Neuron (in vitro differentiated cells): ENCODE measurements at regions not wholly inside any gene's neighbourhood (a gene's known extent, or its start where the extent isn't known, plus 50 kb on each side); places are given as distances from the start of the nearest gene placed in this dataset.

Experiments
- H2AFZ ChIP-seq: one replicate; pipeline ENCODE4 v1.6.1; 2013; ENCODE audit warnings: low read depth, mild to moderate bottlenecking, inconsistent platforms, low read length, moderate library complexity
- H3K27me3 ChIP-seq: one replicate; pipeline ENCODE4 v1.6.1; 2013; ENCODE audit warnings: low read length; ENCODE audit not compliant: insufficient read depth
- H3K36me3 ChIP-seq: one replicate; pipeline ENCODE4 v1.6.1; 2013; ENCODE audit warnings: low read length; ENCODE audit not compliant: insufficient read depth
- H3K4me1 ChIP-seq: one replicate; pipeline ENCODE4 v1.6.1; 2013; ENCODE audit warnings: low read length; ENCODE audit not compliant: insufficient read depth
- H3K4me3 ChIP-seq: 2 replicates; pipeline ENCODE4 v1.5.1; 2013; ENCODE audit warnings: mild to moderate bottlenecking, low read length, moderate library complexity
- H3K9me3 ChIP-seq: one replicate; pipeline ENCODE4 v1.6.1; 2013; ENCODE audit warnings: low read length

DNA sequence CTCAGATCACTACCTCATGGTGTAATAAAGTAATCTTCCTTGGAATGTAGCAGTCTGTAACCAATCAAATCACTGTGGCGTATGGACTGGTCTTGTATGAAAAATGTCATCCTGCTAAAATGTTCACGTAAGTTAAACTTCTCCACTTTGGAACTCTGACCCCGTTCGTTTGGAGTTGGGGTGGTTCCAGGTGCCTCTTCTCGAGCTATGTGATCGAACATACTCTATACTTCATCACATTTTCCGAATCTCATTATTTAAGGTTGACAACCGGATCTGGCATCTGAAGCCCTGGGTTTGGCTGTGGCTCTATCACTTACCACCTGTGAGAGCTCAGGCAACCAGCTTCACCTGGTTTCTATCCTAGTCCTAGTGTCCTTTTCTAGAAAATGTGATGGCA, 148.0 kb upstream of the MYCN start:
- H3K4me3 ChIP-seq = no peak overlapping the region
- no peaks in the 10 kb centered on the region for H3K9me3 ChIP-seq
- H2AFZ ChIP-seq = no peak overlapping the region
- H3K27me3 ChIP-seq = peaks cover 4% of the 10 kb centered on the region
- H3K4me1 ChIP-seq = no peaks in the 10 kb centered on the region
- no peaks in the 10 kb centered on the region for H3K36me3 ChIP-seq

DNA sequence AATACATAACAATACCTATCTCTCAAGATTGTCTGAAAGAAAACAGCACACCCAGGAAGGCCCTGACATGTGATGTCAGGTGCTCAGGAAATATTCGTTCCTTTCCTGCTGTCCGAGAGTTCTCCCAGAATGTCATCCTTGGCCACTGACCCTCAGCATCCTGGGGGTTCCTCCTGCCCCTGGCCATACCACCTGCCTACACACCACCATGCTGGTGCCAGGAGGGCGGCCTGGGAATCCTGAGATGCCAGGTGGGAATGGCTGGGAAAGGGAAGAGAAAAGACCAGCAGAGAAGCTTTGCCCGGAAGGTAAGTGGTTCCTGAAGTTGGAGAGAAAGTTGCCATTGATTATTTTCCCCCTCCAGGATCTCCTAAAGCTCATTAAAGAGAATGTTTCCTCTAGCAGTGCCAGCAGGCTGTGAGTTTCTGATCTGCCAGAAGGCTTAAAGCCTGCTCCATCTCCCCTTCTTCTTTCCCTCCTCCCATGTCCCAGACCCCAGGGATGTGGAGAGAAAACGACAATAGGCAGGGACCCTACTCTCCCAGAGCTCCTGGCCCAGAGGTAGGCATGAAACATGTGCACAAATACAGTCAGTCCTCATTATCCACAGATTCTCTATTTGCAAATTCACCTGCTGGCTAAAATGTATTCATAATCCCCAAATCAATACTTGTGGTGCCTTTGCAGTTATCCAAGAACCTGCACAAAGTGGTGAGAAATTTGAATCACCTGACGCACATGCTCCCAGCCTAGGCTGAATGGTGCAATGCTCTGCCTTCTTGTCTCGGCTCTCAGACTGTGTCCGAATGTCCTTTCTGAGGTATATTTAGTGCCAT, 147.1 kb upstream of the MYCN start:
- H3K4me1 ChIP-seq = no peaks in the 10 kb centered on the region
- H2AFZ ChIP-seq = no peak overlapping the region
- H3K4me3 ChIP-seq = no peak overlapping the region
- H3K36me3 ChIP-seq = no peaks in the 10 kb centered on the region
- peaks cover 4% of the 10 kb centered on the region for H3K27me3 ChIP-seq
- H3K9me3 ChIP-seq = no peaks in the 10 kb centered on the region

GRCh38 chr2:15793978-15794377, 146.4 kb upstream of the MYCN start:
- H3K4me1 ChIP-seq = no peaks in the 10 kb centered on the region
- H3K9me3 ChIP-seq = no peaks in the 10 kb centered on the region
- H3K4me3 ChIP-seq = no peak overlapping the region
- no peak overlapping the region for H2AFZ ChIP-seq
- H3K27me3 ChIP-seq = peaks cover 4% of the 10 kb centered on the region
- no peaks in the 10 kb centered on the region for H3K36me3 ChIP-seq

- H3K4me1 ChIP-seq = no peaks in the 10 kb centered on the region
- peaks cover 4% of the 10 kb centered on the region for H3K27me3 ChIP-seq
- no peaks in the 10 kb centered on the region for H3K36me3 ChIP-seq
- no peak overlapping the region for H2AFZ ChIP-seq
- no peak overlapping the region for H3K4me3 ChIP-seq
- no peaks in the 10 kb centered on the region for H3K9me3 ChIP-seq
These were observed 145.7 kb upstream of the MYCN start for GRCh38 chr2:15794608-15795134.

GRCh38 chr2:15795426-15795825, 144.9 kb upstream of the MYCN start:
- no peaks in the 10 kb centered on the region for H3K36me3 ChIP-seq
- H3K4me3 ChIP-seq = no peak overlapping the region
- H3K4me1 ChIP-seq = no peaks in the 10 kb centered on the region
- no peaks in the 10 kb centered on the region for H3K9me3 ChIP-seq
- no peak overlapping the region for H2AFZ ChIP-seq
- peaks cover 4% of the 10 kb centered on the region for H3K27me3 ChIP-seq

- Histone ChIP-seq H2AFZ (no peak overlapping the region), H3K27me3 (peaks cover 4% of the 10 kb centered on the region), H3K4me3 (no peak overlapping the region), H3K9me3 (no peaks in the 10 kb centered on the region), H3K4me1 (no peaks in the 10 kb centered on the region), H3K36me3 (no peaks in the 10 kb centered on the region)
These were observed 144.0 kb upstream of the MYCN start for GRCh38 chr2:15796167-15796942.

GRCh38 chr2:15797231-15797938, 143.0 kb upstream of the MYCN start:
- no peaks in the 10 kb centered on the region for H3K9me3 ChIP-seq
- no peaks in the 10 kb centered on the region for H3K4me1 ChIP-seq
- H3K4me3 ChIP-seq = no peak overlapping the region
- H2AFZ ChIP-seq = no peak overlapping the region
- H3K27me3 ChIP-seq = peaks cover 4% of the 10 kb centered on the region
- no peaks in the 10 kb centered on the region for H3K36me3 ChIP-seq

DNA sequence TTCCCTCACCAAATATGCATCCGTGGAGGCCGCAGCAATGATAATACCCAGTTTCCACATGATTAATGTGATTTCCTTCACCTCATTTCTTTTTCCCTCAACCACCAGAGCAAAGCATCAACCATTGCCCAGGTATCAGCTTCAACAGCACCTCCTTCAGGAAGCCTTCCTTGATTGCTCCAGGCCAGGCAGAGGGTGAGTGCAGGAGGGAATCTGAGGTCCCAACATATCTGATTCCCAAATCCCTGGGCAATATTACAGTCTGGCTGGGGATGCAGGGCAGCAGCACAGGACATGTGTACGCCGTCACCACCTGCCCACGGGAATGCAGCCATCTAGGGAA, 142.4 kb upstream of the MYCN start:
- H3K27me3 ChIP-seq = peaks cover 4% of the 10 kb centered on the region
- no peak overlapping the region for H2AFZ ChIP-seq
- no peaks in the 10 kb centered on the region for H3K9me3 ChIP-seq
- H3K36me3 ChIP-seq = no peaks in the 10 kb centered on the region
- no peaks in the 10 kb centered on the region for H3K4me1 ChIP-seq
- no peak overlapping the region for H3K4me3 ChIP-seq

GRCh38 chr2:15798701-15799431, 141.5 kb upstream of the MYCN start:
- Histone ChIP-seq H3K4me3 (no peak overlapping the region), H3K36me3 (no peaks in the 10 kb centered on the region), H3K9me3 (no peaks in the 10 kb centered on the region), H2AFZ (no peak overlapping the region), H3K4me1 (no peaks in the 10 kb centered on the region), H3K27me3 (peaks cover 4% of the 10 kb centered on the region)

DNA sequence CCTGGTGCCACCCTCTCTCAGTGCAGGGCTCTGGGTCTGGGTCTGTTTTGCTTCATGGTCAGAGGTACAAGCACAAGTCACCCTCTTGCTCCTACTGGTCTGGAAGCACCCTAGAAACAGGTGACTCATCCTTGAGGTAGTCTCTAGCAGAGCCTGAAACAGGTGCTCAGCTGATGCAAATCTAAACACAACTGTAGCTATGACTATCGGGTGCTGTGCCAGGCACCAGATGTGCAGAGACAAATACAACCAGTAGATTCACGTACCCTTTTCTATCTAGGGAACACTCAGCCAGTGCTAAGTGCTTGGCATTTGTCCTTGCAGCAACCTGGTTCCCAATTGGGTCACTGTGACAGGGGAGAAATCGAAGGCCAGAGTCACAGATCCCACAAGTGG, 140.9 kb upstream of the MYCN start:
- Histone ChIP-seq H3K9me3 (no peaks in the 10 kb centered on the region), H3K36me3 (no peaks in the 10 kb centered on the region), H3K4me3 (no peak overlapping the region), H3K27me3 (peaks cover 4% of the 10 kb centered on the region), H3K4me1 (no peaks in the 10 kb centered on the region), H2AFZ (no peak overlapping the region)

GRCh38 chr2:15800495-15801329, 139.6 kb upstream of the MYCN start:
- no peaks in the 10 kb centered on the region for H3K36me3 ChIP-seq
- no peak overlapping the region for H3K4me3 ChIP-seq
- no peak overlapping the region for H2AFZ ChIP-seq
- H3K9me3 ChIP-seq = no peaks in the 10 kb centered on the region
- no peaks in the 10 kb centered on the region for H3K4me1 ChIP-seq
- peaks cover 4% of the 10 kb centered on the region for H3K27me3 ChIP-seq

GRCh38 chr2:15801439-15801838, 138.9 kb upstream of the MYCN start:
- Histone ChIP-seq H3K9me3 (no peaks in the 10 kb centered on the region), H3K4me1 (no peaks in the 10 kb centered on the region), H2AFZ (no peak overlapping the region), H3K27me3 (no peaks in the 10 kb centered on the region), H3K36me3 (no peaks in the 10 kb centered on the region), H3K4me3 (no peak overlapping the region)
